HG03175 (cell line): ENCODE measurements at regions not wholly inside any gene's neighbourhood (a gene's known extent, or its start where the extent isn't known, plus 50 kb on each side); places are given as distances from the start of the nearest gene placed in this dataset.
"Not testable (repeated sequence)": the region's sequence is repeated elsewhere in the genome, so short reads cannot be mapped to it uniquely, and the experiment has no call there.

ENCODE experiments used
- ATAC-seq: cut with Tn5 transposase; IDR thresholded peaks from one replicate; pipeline ENCODE4 v1.9.1; 2021; ENCODE audit warnings: mild to moderate bottlenecking, moderate library complexity; ENCODE audit not compliant: unreplicated experiment

DNA sequence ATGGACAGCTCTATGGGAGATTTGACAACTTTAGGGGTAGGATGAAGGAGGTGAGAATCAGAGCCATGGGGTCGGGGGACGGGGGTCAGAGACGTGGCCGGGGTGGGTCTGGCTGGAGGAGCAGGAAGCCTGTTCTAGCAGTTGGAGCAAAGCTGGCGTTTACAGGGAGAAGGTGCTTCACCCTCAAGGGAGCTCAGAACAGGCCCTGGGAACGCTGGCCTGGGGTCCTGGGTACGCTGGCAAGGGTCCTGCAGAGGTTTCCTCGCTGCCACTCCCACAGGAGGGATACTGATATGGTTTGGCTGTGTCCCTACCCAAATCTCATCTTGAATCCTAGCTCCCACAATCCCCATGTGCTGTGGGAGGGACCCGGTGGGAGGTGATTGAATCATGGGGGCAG is 205.0 kb upstream of the ARL4C start:
- no peak for ATAC-seq

DNA sequence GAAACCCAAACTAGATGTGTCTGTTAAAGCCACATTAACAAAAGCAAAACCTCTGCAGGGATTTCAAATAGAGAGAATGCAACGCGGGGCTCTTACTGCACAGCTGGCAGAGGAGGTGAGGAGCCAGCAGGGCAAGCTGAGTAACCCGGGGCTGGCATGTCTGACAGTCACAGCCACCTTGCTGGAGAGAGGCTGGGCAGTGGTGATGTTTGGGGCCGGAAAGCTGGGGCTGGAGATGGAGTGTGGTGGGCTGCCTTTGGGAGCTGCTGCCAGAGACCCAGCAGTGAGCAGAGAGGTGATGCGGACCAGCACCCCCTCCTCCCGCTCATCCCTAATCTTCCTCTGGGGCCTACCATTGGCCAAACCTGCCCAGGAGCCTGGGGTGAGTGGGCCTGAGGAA is 204.5 kb upstream of the ARL4C start:
- ATAC-seq: no peak

DNA sequence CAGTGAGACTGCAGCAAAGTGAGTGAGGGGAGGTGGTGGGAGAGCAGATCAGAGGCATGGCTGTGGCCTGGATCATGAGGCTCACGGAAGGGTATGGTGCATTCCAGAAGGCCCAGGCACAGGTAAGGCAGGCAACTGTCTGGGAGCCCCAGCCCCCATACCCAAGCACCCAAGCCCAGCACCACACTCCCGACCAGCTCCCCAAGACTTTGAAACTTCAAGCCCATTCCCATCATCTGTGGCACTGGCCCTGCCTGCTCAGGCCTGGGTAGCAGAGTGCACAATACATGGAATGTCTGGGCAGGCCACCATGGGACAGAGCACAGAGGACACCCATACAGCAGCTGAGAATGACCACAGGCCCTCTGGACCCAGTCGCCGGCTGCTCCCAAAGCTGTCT is 202.6 kb upstream of the ARL4C start:
- ATAC-seq: no peak

GRCh38 chr2:234697300-234697876 is 200.5 kb upstream of the ARL4C start:
- ATAC-seq: not testable (repeated sequence)

GRCh38 chr2:234695981-234696380 is 199.1 kb upstream of the ARL4C start:
- ATAC-seq: no peak

GRCh38 chr2:234694244-234695013 is 197.5 kb upstream of the ARL4C start:
- no peak for ATAC-seq

GRCh38 chr2:234693681-234694190 is 196.9 kb upstream of the ARL4C start:
- not testable (repeated sequence) for ATAC-seq

DNA sequence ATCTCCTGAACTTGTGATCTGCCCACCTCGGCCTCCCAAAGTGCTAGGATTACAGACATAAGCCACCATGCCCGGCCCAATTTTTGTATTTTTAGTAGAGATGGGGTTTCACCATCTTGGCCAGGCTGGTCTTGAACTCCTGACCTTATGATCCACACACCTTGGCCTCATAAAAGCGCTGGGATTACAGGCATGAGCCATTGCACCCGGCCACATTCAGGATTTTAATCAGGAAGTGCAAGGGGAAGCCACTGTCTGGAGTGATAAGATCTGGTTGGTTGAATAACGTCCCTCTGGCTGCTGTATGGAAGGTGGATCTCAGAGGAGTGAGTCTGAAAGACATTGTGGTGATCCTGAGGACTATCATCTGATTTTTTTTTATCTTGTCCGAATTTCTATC is 196.3 kb upstream of the ARL4C start:
- ATAC-seq: not testable (repeated sequence)

- ATAC-seq: no peak
Observed at GRCh38 chr2:234691968-234692955, 195.4 kb upstream of the ARL4C start.

DNA sequence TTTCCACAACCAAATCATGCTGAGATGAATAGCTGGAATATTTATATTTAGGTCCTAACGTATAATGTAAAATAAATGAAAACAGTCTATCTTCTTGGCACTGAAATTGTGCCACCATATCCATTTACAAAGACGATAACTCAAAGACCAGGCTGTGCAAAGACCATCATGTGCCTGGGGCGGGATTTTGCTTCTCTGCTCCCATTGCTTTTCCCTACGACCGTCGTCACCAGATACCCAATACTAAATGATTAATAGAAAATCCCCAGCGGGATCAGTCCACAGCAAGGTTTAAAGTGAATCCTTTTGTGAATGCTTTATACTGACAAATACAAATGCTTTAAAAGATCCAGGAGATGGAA is 194.3 kb upstream of the ARL4C start:
- ATAC-seq: no peak

GRCh38 chr2:234690569-234691213 is 193.8 kb upstream of the ARL4C start:
- ATAC-seq: no peak

- ATAC-seq: no peak
Observed at GRCh38 chr2:234689911-234690379, 193.1 kb upstream of the ARL4C start.

GRCh38 chr2:234687718-234688475 is 191.0 kb upstream of the ARL4C start:
- no peak for ATAC-seq

GRCh38 chr2:234686088-234686890 is 189.4 kb upstream of the ARL4C start:
- no peak for ATAC-seq

DNA sequence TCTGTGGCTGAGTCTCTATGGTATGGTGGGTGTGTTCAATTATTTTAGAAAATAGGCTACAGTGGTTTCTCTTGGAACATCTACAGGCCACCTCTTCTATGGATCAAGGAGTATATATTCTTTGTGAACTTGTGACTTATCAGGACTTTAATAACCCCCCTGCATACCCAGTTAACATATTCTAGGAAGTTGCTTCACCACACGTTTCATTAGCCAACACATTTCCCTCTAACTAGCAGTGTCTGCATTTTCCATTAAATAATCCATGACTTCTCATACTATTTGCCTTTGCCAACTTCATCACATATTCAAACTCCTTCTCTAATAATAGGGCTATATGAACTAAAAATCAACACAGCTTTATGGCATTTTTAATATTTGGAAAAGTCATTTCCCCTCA is 187.6 kb upstream of the ARL4C start:
- ATAC-seq: no peak

DNA sequence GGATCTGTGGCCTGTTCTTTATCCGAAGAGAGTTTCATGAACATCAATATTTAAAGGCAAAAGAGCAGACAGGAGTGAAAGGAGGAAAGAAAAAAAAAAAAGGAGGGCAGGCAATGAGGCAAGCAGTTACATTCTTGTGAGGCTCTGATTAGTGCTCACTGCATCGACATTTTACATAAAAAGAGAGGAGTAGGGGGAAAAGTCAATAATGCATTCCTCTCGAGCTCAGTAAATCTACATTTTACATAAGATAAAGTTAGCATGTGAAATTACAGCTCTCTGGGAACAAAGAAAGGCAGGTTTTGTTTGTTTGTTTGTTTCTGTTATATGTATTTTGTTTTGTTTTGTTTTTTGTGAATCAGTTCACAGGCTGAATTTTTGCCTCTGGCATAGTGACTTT is 187.1 kb upstream of the ARL4C start:
- ATAC-seq: no peak

DNA sequence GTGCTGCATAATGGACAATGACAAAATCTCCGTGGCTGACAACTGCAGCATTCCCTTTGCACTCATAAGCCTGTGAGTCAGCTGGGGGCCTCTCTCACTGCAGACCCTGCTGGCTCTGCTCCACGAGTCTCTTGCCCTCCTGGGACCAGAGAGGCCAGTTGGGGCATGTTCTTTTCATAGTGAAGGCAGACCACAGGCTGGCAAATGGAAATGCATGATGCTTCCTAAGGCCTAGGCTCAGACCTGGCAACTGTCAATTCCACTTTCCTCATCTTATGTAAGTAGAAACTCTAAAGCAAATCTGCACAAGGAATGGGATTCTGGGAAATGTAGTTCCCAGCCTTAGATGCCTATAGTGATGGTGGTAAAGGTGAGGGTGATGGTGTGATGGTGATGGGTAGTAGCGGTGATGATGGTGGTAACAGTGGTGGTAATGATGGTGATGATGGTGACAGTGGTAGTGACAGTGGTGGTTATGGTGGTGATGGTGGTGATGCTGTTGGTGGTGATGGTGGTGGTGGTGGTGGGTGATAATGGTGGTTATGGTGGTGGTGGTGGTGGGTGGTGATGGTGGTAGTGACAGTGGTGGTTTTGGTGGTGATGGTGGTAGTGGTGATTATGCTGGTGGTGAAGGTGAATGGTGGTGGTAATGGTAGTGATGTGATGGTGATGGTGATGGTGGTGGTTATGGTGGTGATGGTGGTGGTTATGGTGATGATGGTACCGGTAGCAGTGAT is 185.8 kb upstream of the ARL4C start:
- no peak for ATAC-seq
